Spinal cord (tissue), 9 donors: ENCODE measurements at regions not wholly inside any gene's neighbourhood (a gene's known extent, or its start where the extent isn't known, plus 50 kb on each side); places are given as distances from the start of the nearest gene placed in this dataset.
"Not testable (repeated sequence)": the region's sequence is repeated elsewhere in the genome, so short reads cannot be mapped to it uniquely, and the experiment has no call there.

ENCODE experiments used
- DNase-seq, 6 donors: peaks; one replicate each; pipeline versions ENCODE4 v3.0.0 to v3.0.0-alpha.2; 2013 to 2015; ENCODE audit warnings: low spot score in 6 of 6, low read depth in 4 of 6
- H3K27ac ChIP-seq: one replicate; pipeline ENCODE4 v1.5.1; 2013; ENCODE audit warnings: low read depth, low read length, control low read depth
- H3K27me3 ChIP-seq: one replicate; pipeline ENCODE4 v1.6.1; 2013; ENCODE audit warnings: low read length; ENCODE audit not compliant: control insufficient read depth, insufficient read depth
- H3K36me3 ChIP-seq: one replicate; pipeline ENCODE4 v1.6.1; 2013; ENCODE audit warnings: low read length; ENCODE audit not compliant: control insufficient read depth, insufficient read depth
- H3K4me1 ChIP-seq: one replicate; pipeline ENCODE4 v1.6.1; 2013; ENCODE audit warnings: low read length; ENCODE audit not compliant: control insufficient read depth, insufficient read depth
- H3K4me3 ChIP-seq: one replicate; pipeline ENCODE4 v1.5.1; 2013; ENCODE audit warnings: low read depth, low read length, control low read depth
- H3K9me3 ChIP-seq: one replicate; pipeline ENCODE4 v1.6.1; 2013; ENCODE audit warnings: low read length; ENCODE audit not compliant: control insufficient read depth, insufficient read depth
- WGBS: methylation state at CpG from one replicate; pipeline ENCODE4 v1.1.5; 2013; ENCODE audit warnings: missing lambda C conversion rate; ENCODE audit not compliant: insufficient coverage; 5-methylcytosine and 5-hydroxymethylcytosine counted together
- donor health status: healthy.

DNA sequence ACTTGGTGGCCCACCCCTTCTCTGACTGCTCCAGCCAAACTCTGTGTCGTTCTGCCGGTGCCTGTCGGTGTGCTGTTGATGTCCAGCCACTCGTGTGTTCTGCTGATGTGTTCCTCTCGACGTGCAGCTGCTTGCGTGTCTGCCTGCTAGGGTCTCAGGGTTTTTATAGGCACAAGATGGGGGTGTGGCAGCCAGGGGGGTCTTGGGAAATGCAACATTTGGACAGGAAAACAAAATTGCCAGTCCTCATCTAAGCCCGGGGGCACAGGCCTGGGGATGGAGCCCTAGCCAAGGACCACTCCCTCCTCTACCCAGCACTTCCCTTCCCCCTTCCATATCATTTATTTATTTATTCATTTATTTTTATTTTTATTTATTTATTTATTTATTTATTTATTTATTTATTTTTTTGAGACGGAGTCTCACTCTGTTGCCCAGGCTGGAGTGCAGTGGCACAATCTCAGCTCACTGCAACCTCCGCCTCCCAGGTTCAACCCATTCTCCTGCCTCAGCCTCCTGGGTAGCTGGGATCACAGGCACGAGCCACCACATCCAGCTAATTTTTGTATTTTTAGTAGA is 165.8 kb upstream of the COPS8 start:
- H3K4me3 ChIP-seq, H3K27me3 ChIP-seq, DNase-seq, H3K9me3 ChIP-seq, H3K27ac ChIP-seq, H3K36me3 ChIP-seq: not testable (repeated sequence)
- 88% methylated on average over 8 of the region's 11 CpGs for WGBS
- peaks cover 12% of the 10 kb centered on the region for H3K4me1 ChIP-seq

- no peak for DNase-seq
- Histone ChIP-seq H3K9me3 (no peaks in the 10 kb centered on the region), H3K27me3 (no peaks in the 10 kb centered on the region), H3K4me1 (no peaks in the 10 kb centered on the region), H3K36me3 (no peaks in the 10 kb centered on the region), H3K27ac (no peak overlapping the region), H3K4me3 (no peak overlapping the region)
- 93% methylated on average over 6 of the region's 7 CpGs for WGBS
Observed at GRCh38 chr2:236922061-236922460, 163.6 kb upstream of the COPS8 start.

DNA sequence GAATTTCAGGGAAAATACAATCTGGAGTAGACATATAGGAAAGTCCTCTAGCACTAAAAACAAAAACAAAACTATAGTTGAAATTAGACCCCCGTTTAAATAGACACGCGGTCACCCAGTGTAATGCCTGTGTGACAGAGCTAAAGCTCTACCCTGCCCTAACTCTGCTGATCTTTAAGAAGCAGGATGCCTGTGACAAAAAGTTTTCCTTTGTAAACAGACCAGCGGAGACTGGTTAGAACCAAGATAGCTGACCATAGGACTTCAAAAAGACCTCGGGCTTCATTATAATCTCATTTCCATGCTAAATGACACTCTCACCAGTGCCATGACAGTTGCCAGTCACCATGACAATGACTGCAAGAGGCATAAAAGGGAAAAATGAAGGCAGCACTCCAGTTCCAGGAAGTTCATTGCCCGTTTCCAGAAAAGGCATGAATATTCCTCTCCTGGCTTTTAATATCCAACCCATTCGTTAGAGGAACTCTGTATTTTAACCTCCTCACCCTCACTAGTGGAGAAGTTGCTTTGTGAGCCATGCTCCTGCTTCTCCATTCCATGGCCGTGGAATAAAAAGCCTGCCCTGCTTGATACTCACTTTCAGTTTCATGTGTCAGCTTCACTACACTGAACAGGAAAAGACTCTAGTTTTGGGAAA is 157.2 kb upstream of the COPS8 start:
- H3K27me3 ChIP-seq: no peaks in the 10 kb centered on the region
- no peak overlapping the region for H3K27ac ChIP-seq
- DNase-seq: no peak
- no peaks in the 10 kb centered on the region for H3K36me3 ChIP-seq
- H3K4me3 ChIP-seq: no peak overlapping the region
- H3K4me1 ChIP-seq: no peaks in the 10 kb centered on the region
- 63% methylated on average over 4 of the region's 8 CpGs for WGBS
- H3K9me3 ChIP-seq: no peaks in the 10 kb centered on the region

DNA sequence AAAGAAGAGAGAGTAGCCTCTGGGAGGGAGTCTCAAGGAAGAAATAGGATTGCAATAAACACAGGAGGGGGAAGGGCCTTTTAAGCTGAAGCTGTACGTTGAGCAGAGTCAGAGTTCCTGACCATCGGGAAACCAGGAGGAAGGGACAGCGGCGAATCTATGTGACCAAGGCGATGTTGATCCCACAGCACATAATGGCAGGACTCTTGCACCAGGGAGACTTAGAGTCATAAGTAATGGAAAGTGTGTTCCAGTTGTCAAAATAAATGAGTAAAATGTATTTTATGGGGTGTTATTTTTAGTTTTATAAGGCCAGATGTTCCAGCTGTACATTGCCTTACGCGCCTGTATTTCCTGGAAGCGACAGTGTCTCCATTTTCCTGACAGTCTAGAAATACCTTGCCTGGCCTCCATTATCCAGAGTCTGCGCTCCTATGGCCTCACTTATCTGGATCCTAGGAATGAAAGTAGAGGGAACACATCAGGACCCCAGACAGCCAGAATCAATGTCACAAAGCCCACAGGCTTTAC is 152.8 kb upstream of the COPS8 start:
- H3K36me3 ChIP-seq: no peaks in the 10 kb centered on the region
- no peak for DNase-seq
- no peaks in the 10 kb centered on the region for H3K27me3 ChIP-seq
- no peaks in the 10 kb centered on the region for H3K4me1 ChIP-seq
- H3K4me3 ChIP-seq: no peak overlapping the region
- no peaks in the 10 kb centered on the region for H3K9me3 ChIP-seq
- WGBS: 93% methylated on average over 8 of the region's 9 CpGs
- H3K27ac ChIP-seq: no peak overlapping the region

DNA sequence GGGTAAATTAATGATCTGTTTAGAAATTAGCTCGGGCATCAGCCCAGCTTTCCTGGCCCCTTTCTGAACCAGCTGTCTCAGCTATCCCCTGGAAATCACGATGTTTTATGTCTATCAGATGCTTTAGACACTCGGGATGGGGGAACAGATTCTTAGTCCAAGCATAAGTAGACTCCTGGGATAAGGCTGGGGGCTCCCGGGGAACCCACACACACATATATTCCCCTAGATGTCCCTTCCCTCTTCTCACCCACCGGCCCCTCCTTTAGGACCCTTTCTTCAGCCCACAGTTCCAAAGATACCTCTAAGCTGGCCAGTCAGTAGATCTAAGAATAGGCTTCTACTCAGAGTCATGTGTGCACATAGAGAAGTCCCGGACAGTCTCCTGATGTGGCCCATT is 151.5 kb upstream of the COPS8 start:
- no peaks in the 10 kb centered on the region for H3K9me3 ChIP-seq
- WGBS: 100% methylated on average over 1 of the region's 6 CpGs
- no peak overlapping the region for H3K4me3 ChIP-seq
- no peaks in the 10 kb centered on the region for H3K36me3 ChIP-seq
- no peak for DNase-seq
- H3K4me1 ChIP-seq: no peaks in the 10 kb centered on the region
- H3K27ac ChIP-seq: no peak overlapping the region
- no peaks in the 10 kb centered on the region for H3K27me3 ChIP-seq

DNA sequence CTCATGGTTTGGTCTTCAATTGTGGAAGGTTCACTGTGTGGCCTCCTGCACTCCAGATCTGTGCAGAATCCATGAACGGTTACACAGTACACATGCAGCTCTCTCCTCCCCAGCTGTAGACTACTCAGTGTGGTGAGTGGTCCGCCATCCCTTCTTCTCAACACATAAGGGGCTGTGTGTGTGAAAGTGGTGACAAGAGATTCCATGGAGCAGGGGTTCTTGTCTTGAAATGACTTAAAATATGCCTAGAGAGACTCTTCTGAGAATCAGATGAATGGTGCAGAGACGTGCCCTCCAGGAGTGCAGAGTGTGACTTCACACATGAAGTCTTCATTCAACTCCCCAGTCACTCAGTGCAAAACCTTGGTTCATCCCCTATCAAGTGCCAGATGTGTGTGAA is 151.0 kb upstream of the COPS8 start:
- Histone ChIP-seq H3K9me3 (no peaks in the 10 kb centered on the region), H3K4me3 (no peak overlapping the region)
- WGBS: no CpG with 5 or more reads among the region's 3 CpGs

DNA sequence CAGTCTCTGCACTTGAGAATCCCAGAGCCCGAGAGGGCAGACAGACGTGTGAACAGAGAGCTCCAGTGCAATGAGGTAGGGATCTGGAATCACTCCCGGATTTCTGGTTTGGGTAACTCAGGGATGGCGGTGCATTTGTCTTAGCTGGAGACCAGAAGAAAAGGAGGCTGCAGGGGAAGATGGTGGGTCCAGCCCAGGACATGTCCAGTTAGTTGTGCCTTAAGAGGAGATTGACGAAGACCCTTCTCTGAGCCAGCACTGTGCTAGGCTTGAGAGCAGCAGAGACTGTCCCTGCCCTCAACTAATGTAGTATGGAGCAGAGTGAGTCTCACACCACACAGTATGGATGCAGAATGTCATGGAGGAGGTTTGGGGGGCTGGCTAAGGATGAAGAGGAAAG is 150.6 kb upstream of the COPS8 start:
- Histone ChIP-seq H3K4me3 (no peak overlapping the region), H3K4me1 (peaks cover 5% of the 10 kb centered on the region), H3K36me3 (no peaks in the 10 kb centered on the region), H3K9me3 (no peaks in the 10 kb centered on the region), H3K27ac (no peak overlapping the region), H3K27me3 (no peaks in the 10 kb centered on the region)
- 83% methylated on average over 5 of the region's 5 CpGs for WGBS
- no peak for DNase-seq

More for the DNA sequence above, 151.0 kb upstream of the COPS8 start:
- DNase-seq: no peak
- H3K4me1 ChIP-seq: peaks cover under 1% of the 10 kb centered on the region
- H3K36me3 ChIP-seq: no peaks in the 10 kb centered on the region
- no peaks in the 10 kb centered on the region for H3K27me3 ChIP-seq
- H3K27ac ChIP-seq: no peak overlapping the region

GRCh38 chr2:236935631-236936445 is 149.9 kb upstream of the COPS8 start:
- WGBS: 98% methylated on average over 3 of the region's 10 CpGs
- Histone ChIP-seq H3K9me3 (no peaks in the 10 kb centered on the region), H3K36me3 (no peaks in the 10 kb centered on the region), H3K27me3 (no peaks in the 10 kb centered on the region), H3K27ac (no peak overlapping the region), H3K4me1 (peaks cover 7% of the 10 kb centered on the region), H3K4me3 (no peak overlapping the region)
- DNase-seq: no peak

DNA sequence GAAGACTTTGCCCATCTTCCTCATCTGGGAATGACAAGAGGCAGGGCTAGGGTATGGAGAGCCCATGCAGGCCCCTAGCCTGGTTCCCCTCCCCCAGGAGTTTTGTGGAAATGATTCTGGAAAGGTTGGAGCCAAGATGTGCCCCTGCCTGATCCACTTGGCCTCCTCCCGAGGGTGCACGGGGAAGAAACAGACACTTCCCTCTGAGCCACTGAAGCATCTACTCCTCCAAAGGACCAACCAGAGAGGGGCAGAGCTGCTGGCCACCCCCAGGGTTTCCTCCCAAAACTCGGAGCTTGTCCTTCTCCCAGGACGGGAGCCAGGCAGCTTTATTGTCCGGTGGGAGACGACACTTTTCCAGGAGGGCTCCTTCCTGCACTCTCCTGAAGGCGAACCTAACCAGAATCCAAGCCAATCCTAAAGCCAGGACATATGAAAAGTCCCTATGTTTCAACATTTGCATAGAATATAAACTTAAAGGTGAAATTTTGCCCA is 149.2 kb upstream of the COPS8 start:
- Histone ChIP-seq H3K4me3 (no peak overlapping the region), H3K27ac (no peak overlapping the region), H3K4me1 (peaks cover 7% of the 10 kb centered on the region), H3K9me3 (no peaks in the 10 kb centered on the region), H3K36me3 (no peaks in the 10 kb centered on the region), H3K27me3 (no peaks in the 10 kb centered on the region)
- WGBS: 79% methylated on average over 4 of the region's 7 CpGs
- DNase-seq: no peak
